ENCODE measurements at regions not wholly inside any gene's neighbourhood (a gene's known extent, or its start where the extent isn't known, plus 50 kb on each side); places are given as distances from the start of the nearest gene placed in this dataset.

DNA sequence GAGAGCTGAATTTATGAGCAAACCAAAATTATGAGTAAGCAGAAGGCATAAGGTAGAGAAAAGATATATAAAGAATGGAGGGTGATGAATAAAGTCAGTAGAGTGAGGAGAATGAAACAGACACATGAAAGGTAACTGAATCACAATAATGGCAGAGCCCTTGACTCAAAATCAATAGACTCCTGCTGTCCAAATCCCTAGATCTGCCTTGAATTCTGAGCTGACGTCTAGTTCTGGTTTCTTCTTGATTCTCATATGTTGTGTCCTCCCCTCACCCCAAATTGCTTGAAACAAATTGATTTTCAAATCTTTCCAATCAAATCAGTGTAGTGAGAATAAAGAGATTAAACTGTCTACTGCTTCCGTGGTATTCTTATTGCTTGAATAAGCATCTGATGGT lies 86.6 kb upstream of the IQCM start:
- TF ChIP-seq EP300 (IDR thresholded peaks at IDR 0.05) (no peak), POLR2A (IDR thresholded peaks at IDR 0.05) (no peak)
- TF ChIP-seq, protein P1, sequence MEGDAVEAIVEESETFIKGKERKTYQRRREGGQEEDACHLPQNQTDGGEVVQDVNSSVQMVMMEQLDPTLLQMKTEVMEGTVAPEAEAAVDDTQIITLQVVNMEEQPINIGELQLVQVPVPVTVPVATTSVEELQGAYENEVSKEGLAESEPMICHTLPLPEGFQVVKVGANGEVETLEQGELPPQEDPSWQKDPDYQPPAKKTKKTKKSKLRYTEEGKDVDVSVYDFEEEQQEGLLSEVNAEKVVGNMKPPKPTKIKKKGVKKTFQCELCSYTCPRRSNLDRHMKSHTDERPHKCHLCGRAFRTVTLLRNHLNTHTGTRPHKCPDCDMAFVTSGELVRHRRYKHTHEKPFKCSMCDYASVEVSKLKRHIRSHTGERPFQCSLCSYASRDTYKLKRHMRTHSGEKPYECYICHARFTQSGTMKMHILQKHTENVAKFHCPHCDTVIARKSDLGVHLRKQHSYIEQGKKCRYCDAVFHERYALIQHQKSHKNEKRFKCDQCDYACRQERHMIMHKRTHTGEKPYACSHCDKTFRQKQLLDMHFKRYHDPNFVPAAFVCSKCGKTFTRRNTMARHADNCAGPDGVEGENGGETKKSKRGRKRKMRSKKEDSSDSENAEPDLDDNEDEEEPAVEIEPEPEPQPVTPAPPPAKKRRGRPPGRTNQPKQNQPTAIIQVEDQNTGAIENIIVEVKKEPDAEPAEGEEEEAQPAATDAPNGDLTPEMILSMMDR (IDR thresholded peaks at IDR 0.05) = no peak
